Activated T-helper 17 cell treated with anti-CD3 and anti-CD28 coated beads, Interleukin-2, amount 50 U/mL, for 72 hours (primary cell): ENCODE measurements at regions not wholly inside any gene's neighbourhood (a gene's known extent, or its start where the extent isn't known, plus 50 kb on each side); places are given as distances from the start of the nearest gene placed in this dataset.
"Not testable (repeated sequence)": the region's sequence is repeated elsewhere in the genome, so short reads cannot be mapped to it uniquely, and the experiment has no call there.

Experiments
- ATAC-seq: fragments of 150-1000 bp; cut with Tn5 transposase; replicated peaks from 2 replicates; pipeline ENCODE4 v1.10.0; 2021; ENCODE audit warnings: mild to moderate bottlenecking, moderate library complexity
- H3K27ac Mint-ChIP-seq: one replicate; pipeline ENCODE4 v1.8.0; 2022; ENCODE audit warnings: mixed read lengths
- H3K27me3 Mint-ChIP-seq: one replicate; pipeline ENCODE4 v1.8.0; 2022; ENCODE audit warnings: mixed read lengths
- H3K36me3 Mint-ChIP-seq: one replicate; pipeline ENCODE4 v1.8.0; 2022; ENCODE audit warnings: low read depth, mild to moderate bottlenecking, mixed read lengths
- H3K4me1 Mint-ChIP-seq: one replicate; pipeline ENCODE4 v1.8.0; 2022; ENCODE audit warnings: mixed read lengths
- H3K4me3 Mint-ChIP-seq: one replicate; pipeline ENCODE4 v1.8.0; 2022; ENCODE audit warnings: mild to moderate bottlenecking, mixed read lengths
- H3K9me3 Mint-ChIP-seq: one replicate; pipeline ENCODE4 v1.8.0; 2022; ENCODE audit warnings: mixed read lengths

DNA sequence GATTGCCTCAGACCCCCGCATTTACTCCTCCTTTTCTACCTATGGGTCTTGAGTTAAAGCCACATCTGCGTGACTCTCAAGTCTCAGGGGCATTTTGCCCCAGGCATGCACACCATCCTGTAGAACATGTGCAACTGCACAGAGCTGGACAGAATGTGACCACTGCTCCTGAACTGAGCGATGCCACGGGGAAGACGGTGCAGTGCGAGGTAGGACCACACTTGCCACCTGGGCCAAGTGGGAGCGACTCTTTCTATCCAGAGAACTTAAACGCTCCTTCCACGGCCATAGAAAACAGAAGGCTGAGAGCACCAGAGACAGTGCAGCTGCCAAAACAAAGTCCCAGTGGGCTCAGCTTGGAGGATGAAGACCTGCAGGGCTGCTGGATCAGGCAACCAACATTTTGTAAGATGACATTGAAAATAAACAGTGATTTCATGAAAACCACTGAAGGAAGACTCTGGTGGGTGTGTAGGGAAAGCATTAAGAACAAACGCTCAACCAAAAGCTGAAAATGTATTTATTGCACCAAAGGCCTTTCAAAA, 149.0 kb upstream of the HDAC4 start:
- Mint-ChIP-seq H3K27me3 (peaks cover 9% of the 10 kb centered on the region), H3K4me1 (peaks cover 41% of the 10 kb centered on the region), H3K36me3 (no peaks in the 10 kb centered on the region), H3K27ac (no peak overlapping the region), H3K4me3 (no peak overlapping the region), H3K9me3 (peaks cover 1% of the 10 kb centered on the region)
- no peak for ATAC-seq

DNA sequence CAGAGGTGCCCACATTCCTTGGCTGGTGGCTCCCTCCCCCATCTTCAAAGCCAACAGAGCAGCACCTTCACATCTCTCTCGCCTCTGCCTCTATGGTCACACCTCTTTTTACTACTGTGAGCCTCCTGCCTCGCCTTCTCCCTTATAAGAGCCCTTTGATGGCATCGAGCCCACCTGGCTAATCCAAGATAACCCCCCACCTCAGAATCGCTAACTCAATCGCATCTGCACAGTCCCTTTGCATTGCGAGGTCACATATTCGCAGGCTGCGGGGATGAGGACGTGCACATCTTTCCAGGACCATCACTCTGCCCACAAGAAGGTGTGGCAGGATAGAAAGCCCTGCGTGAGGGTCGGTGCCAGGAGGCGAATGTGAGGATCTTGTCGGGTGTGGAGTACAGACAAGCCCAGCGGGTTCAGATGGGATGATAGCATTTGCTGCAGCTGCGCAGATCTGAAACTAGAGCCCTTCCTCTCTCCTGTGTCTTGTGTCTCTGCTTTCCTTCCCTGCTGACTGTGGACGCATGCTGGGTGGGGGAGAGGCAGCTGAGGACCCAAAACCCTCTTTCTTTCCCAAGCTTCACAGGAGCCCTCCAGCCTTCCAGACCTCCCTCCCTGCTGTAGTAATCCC, 148.3 kb upstream of the HDAC4 start:
- peaks cover 3% of the 10 kb centered on the region for H3K9me3 Mint-ChIP-seq
- H3K27me3 Mint-ChIP-seq, result peaks cover 6% of the 10 kb centered on the region
- ATAC-seq, result no peak
- no peak overlapping the region for H3K27ac Mint-ChIP-seq
- peaks cover 47% of the 10 kb centered on the region for H3K4me1 Mint-ChIP-seq
- H3K4me3 Mint-ChIP-seq, result peak overlapping the region; percentile 48
- no peaks in the 10 kb centered on the region for H3K36me3 Mint-ChIP-seq

DNA sequence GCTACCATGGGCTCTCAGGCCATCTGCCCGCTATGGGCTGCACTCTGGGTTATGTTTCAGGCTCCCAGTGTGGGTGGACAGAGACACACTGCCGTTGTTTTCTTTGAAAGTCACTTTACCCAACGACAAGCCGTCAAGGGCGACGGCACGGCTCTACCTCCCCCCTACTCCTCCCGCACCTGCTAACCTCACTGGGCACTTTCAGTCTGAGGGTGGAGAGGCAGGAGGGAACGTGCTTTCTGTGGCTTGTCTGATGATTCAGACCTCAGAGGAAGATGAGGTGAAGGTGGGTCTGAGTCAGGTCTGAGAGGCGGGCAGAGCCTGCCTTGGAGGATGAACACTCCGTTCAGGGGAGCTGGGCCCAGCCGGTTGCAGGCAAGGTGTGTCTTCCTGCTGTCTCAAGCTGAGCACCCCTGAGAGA, 147.6 kb upstream of the HDAC4 start:
- Mint-ChIP-seq H3K36me3 (no peaks in the 10 kb centered on the region), H3K4me3 (peak overlapping the region; percentile 48), H3K4me1 (peaks cover 45% of the 10 kb centered on the region), H3K9me3 (peaks cover 3% of the 10 kb centered on the region), H3K27me3 (peaks cover 6% of the 10 kb centered on the region), H3K27ac (no peak overlapping the region)
- ATAC-seq, result peak; percentile 91

DNA sequence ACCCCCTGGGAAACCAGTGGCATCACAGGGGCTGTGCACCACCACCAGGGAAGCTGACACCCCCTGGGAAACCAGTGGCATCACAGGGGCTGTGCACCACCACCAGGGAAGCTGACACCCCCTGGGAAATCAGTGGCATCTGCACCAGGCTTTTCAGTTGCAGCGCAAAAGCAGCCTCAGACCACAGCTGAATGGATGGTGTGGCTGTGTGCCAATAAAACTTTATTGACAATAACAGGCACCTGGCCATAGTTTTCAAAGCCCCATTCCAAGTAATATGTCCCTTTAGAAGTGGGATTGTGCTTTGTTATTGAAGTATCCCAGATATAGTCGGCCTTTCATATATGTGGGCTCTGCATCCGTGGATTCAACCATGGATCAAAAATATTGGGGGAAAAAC, 146.3 kb upstream of the HDAC4 start:
- H3K4me1 Mint-ChIP-seq, result peaks cover 38% of the 10 kb centered on the region
- H3K27me3 Mint-ChIP-seq, ATAC-seq, H3K4me3 Mint-ChIP-seq, H3K27ac Mint-ChIP-seq, H3K9me3 Mint-ChIP-seq, H3K36me3 Mint-ChIP-seq: not testable (repeated sequence)

DNA sequence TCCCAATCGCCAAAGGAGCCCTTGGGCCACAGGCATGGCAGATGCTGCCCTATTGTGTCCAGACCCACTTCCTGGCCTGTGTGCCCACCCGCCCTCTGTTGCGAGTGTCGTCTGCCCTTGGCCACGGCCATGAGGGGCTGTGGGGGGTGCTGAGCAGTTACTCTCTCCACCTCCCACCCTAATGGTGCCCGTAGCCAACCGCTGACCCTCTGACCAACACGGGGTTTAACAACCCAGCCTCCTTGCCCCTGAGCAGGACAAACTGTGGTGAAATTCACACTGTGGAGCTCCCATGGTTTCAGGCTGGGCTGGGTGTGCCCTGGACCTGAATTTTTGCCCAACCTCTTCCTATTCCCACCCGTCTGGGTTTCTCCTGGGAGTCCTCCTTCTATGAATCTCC, 145.7 kb upstream of the HDAC4 start:
- Mint-ChIP-seq H3K4me3 (no peak overlapping the region), H3K9me3 (peaks cover 3% of the 10 kb centered on the region), H3K27me3 (peaks cover 6% of the 10 kb centered on the region), H3K4me1 (peaks cover 38% of the 10 kb centered on the region), H3K36me3 (no peaks in the 10 kb centered on the region), H3K27ac (no peak overlapping the region)
- ATAC-seq, result no peak

DNA sequence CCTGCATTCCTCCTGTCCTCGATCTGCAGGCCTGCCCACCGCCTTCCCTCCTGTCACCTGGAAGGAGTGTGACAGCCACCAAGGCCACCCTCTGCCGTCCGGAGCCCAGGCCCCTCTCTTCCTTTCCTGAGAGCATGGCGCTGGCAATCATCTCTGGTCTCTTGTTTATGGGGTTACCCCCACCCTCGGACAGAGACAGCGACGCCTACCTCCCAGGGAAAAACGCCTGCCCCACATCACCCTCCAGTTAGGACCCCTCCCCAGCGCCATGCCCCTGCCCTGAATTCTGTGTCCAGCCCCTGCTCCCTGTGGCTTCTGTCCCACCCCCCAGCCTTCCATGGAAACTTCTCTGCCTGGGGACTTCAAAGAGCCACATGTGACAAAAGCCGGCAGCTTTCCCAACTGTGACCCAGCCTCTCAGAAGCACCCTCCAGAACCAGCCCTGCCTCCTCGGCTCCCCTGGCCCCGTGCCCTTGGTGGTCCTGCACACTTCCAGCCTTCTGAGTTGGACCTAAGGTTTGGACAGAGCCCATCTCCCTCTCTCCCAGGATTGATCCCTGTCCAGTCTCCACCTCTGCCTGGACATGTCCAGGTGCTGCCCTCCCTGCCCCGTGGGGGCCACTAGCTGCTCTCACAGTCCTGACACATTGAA, 145.0 kb upstream of the HDAC4 start:
- peak overlapping the region; percentile 67 for H3K27ac Mint-ChIP-seq
- H3K4me1 Mint-ChIP-seq, result peaks cover 38% of the 10 kb centered on the region
- no peaks in the 10 kb centered on the region for H3K36me3 Mint-ChIP-seq
- H3K4me3 Mint-ChIP-seq, result peak overlapping the region; percentile 50
- H3K27me3 Mint-ChIP-seq, result peaks cover 9% of the 10 kb centered on the region
- no peak for ATAC-seq
- H3K9me3 Mint-ChIP-seq, result peaks cover 3% of the 10 kb centered on the region

DNA sequence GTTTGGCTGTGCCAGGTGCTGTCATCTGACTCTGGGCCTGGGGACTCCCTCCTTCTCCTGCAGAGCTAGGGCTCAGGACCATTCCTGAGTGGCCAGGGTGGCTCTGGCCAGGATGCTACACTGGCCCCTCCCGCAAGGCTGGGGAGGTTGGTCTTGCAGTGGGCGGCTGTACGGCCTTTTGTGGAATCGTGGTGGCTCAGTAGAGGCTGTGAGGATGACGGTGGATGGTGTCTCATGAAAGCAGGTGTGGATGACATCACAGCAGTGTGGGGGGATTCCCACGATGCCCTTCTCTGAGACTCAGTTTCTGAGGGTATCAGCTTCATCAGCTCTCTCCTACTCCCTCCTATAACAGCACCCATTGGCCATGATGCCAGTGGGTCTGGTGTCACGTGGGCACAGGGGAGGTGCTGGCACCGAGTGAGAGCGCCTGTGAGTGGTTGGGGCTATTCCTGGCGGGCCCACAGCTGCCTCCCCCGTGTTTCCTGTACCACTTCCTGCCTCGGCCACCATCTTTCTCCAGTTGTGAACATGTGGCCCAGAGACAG, 144.2 kb upstream of the HDAC4 start:
- Mint-ChIP-seq H3K36me3 (no peaks in the 10 kb centered on the region), H3K4me1 (peaks cover 42% of the 10 kb centered on the region), H3K9me3 (peaks cover 3% of the 10 kb centered on the region), H3K27me3 (peaks cover 9% of the 10 kb centered on the region), H3K4me3 (peak overlapping the region; percentile 50), H3K27ac (peak overlapping the region; percentile 67)
- ATAC-seq, result peak; percentile 74

DNA sequence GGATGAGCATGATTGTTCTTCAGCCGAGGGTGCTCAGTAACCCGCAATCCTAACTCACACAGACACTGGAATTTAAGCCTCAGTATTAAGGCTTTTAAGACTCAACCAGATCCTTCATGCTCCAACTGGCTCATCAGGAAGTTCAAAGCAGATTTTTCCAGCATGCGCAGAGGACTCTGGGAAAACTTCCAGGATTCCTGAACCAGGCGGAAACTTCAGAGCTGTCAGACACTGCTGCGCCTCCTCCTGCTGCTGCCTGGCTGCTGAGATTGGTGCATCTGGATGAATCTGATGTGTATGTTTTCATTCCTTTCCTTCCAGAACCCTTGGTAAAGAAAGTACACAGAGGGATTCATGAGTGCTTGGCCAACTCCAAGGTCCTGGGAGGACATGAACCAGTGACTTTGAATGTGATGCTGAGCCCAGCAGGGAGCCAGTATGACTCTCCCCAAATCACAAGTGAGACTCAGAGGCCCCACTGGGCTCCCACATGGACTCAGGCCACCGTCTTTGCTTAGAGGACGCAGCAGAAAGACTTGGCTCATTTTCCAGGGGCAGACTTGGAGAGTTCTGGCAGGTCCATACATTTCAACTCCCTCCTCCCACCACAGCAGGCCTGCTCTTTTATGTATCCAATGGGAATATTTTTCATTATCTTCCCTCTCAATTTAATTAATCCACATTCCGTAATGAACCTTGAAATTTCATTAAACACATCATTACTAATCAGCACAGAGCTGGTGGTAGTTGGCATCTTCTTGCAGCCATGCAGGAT, 143.5 kb upstream of the HDAC4 start:
- ATAC-seq, result no peak
- Mint-ChIP-seq H3K27ac (peak overlapping the region; percentile 67), H3K4me3 (peak overlapping the region; percentile 50), H3K27me3 (peaks cover 4% of the 10 kb centered on the region), H3K4me1 (peaks cover 38% of the 10 kb centered on the region), H3K36me3 (no peaks in the 10 kb centered on the region), H3K9me3 (peaks cover 3% of the 10 kb centered on the region)

DNA sequence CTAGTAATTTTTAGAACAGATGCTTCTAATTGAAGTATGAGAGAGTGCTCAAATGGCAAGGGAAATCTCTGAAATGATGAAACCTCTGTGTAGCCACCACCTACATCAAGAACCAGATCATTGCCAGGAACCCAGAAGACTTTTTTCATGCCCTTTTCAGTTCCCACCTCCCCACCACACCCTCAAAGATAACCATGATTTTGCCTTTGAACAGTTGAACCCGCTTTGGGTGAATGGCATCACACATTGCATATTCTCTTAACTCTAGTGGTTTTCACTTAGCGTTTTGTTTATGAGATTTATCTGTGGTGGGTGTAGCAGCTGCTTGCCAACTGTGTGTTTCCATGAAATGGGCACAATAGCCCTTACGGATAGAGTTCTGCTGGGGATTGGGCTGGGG, 142.9 kb upstream of the HDAC4 start:
- Mint-ChIP-seq H3K9me3 (peaks cover 3% of the 10 kb centered on the region), H3K27ac (no peak overlapping the region), H3K4me3 (no peak overlapping the region), H3K36me3 (no peaks in the 10 kb centered on the region), H3K4me1 (peaks cover 32% of the 10 kb centered on the region), H3K27me3 (peaks cover 7% of the 10 kb centered on the region)
- ATAC-seq, result no peak

DNA sequence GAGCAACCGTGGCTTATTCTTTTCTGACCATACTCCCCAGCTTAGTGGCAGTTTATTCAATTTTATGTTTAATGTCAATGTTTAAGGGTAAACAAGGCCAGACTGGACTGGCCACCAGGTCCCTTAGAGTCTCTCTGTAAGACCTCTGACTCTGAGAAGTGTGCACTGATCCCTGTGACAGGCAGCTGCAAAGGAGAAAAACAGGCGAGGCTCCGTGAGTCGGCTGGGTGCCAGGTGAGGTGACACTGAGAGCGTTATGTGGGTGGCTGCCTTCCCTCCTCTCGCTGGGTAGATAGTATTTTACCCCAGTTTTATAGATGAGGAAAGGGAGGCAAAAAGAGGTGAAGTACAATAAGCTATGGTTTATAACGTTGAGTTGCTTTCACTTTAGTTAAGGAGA, 139.4 kb upstream of the HDAC4 start:
- Mint-ChIP-seq H3K27me3 (peaks cover 7% of the 10 kb centered on the region), H3K4me3 (no peak overlapping the region), H3K4me1 (peaks cover 11% of the 10 kb centered on the region), H3K36me3 (no peaks in the 10 kb centered on the region), H3K9me3 (peaks cover 3% of the 10 kb centered on the region), H3K27ac (no peak overlapping the region)
- no peak for ATAC-seq

DNA sequence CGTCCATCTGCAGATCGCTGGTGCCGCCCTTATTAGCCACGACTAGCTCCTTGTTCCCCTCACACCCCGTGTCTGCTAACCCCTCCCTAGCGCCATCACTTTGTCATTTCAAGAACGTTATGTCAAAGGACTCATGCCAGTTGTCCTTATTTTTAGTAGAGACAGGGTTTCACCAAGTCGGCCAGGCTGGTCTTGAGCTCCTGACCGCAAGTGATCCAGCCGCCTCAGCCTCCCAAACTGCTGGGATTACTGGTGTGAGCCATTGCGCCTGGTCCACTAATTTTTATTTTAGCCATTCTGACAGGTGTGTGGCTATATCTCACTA, 138.9 kb upstream of the HDAC4 start:
- no peak for ATAC-seq
- Mint-ChIP-seq H3K27me3 (peaks cover 7% of the 10 kb centered on the region), H3K9me3 (peaks cover 1% of the 10 kb centered on the region), H3K36me3 (no peaks in the 10 kb centered on the region), H3K4me3 (no peak overlapping the region), H3K4me1 (peaks cover 9% of the 10 kb centered on the region), H3K27ac (no peak overlapping the region)

DNA sequence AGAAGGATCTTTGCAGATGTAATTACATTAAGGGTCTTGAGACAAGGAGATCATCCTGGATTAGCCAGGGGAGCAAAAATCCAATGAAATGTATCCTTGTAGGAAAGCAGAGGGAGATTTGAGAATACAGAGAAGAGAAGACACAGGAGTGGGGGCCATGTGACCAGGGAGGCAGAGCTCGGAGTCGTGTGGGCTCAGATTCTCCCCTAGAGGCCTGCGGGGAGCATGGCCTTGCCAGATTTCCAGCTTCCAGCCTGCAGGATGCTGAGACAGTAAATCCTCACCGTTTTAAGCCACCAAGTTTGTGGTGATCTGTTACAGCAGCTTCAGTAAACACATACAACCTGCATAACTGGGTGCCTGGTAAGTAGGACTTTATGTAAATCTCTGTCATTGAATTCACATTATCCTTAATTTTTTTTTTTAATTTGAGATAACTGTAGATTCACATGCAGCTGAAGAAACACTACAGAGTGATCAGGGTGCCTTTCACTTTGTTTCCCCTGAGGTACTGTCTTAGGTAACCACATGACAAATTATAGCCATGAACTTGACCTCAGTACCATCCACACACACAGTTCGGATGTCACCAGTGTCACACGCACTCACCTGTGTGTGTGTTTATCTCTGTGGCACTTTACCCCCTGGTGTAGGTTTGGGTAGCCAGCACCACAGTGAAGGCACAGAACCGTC, 138.4 kb upstream of the HDAC4 start:
- no peaks in the 10 kb centered on the region for H3K9me3 Mint-ChIP-seq
- peaks cover 7% of the 10 kb centered on the region for H3K27me3 Mint-ChIP-seq
- no peak overlapping the region for H3K4me3 Mint-ChIP-seq
- no peak for ATAC-seq
- H3K27ac Mint-ChIP-seq, result no peak overlapping the region
- H3K4me1 Mint-ChIP-seq, result peaks cover 4% of the 10 kb centered on the region
- no peaks in the 10 kb centered on the region for H3K36me3 Mint-ChIP-seq

DNA sequence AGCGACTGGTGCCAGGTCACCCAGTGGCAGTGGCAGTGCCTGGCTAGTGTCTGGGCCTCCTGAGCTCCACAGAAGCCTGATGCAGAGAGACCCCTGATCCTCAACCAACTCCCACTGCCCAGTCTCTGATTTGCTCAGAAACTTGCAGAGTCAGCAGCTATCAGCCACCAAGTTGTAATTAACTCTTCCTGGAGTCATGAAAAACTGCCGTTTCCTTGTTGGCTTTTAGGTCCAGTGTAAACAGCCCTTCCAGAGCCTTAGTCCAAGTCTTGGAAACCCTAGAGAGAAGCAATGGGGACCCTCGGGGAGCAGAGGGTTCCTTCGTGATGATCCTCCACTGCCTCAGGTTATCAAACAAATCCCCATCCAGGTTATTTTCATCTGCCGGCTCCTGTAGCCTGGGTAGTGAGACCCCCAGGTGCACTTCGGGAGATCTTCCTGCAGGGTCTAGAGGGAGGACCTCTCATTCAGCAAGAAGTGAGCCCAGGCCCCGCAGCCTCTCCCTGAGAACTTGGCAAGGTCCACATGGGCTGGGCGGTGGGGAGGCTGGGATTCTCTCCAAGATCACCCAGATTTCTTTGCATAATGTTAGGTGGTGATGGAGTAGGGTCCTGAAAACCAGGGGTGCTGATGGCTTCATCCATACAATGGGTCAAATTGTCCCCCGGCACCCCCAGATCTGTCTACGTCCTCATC, 137.7 kb upstream of the HDAC4 start:
- H3K27ac Mint-ChIP-seq, result no peak overlapping the region
- no peaks in the 10 kb centered on the region for H3K36me3 Mint-ChIP-seq
- no peak overlapping the region for H3K4me3 Mint-ChIP-seq
- ATAC-seq, result no peak
- H3K9me3 Mint-ChIP-seq, result no peaks in the 10 kb centered on the region
- peaks cover 4% of the 10 kb centered on the region for H3K4me1 Mint-ChIP-seq
- peaks cover 7% of the 10 kb centered on the region for H3K27me3 Mint-ChIP-seq
